ENCODE measurements at regions not wholly inside any gene's neighbourhood (a gene's known extent, or its start where the extent isn't known, plus 50 kb on each side); places are given as distances from the start of the nearest gene placed in this dataset.
"Not testable (repeated sequence)": the region's sequence is repeated elsewhere in the genome, so short reads cannot be mapped to it uniquely, and the experiment has no call there.

DNA sequence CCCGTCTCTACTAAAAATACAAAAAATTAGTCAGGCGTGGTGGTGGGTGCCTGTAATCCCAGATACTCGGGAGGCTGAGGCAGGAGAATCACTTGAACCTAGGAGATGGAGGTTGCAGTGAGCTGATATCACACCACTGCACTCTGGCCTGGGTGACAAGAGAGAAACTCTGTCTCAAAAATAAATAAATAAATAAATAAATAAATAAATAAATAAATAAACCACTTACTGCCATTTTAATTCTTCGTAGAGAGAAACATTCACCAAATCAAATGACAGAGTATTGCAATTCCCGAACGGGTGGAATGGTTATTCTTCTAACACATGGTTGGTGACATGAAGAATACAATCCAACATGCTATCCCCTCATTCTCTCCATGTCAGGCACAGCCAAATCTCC lies 754.3 kb upstream of the AUTS2 start:
- 95% methylated on average over 6 of the region's 6 CpGs for WGBS
- not testable (repeated sequence) for H3K36me3 ChIP-seq (ENCODE audit: control insufficient read depth in 2 of 2, insufficient read depth in 2 of 2, low read length in 1 of 2); H3K4me3 ChIP-seq (ENCODE audit: low read length in 2 of 2); H3K27ac ChIP-seq (ENCODE audit: low read depth in 1 of 2, low read length in 1 of 2); DNase-seq (ENCODE audit: low read depth in 6 of 9, low spot score in 9 of 9); H3K4me1 ChIP-seq (ENCODE audit: control insufficient read depth in 2 of 2, insufficient read depth in 2 of 2, low read length in 2 of 2); H3K27me3 ChIP-seq (ENCODE audit: control insufficient read depth in 2 of 2, insufficient read depth in 1 of 2, low read length in 1 of 2)
- H3K9me3 ChIP-seq (ENCODE audit: control insufficient read depth in 2 of 2, insufficient read depth in 1 of 2, low read length in 1 of 2), result peaks cover 2 to 15% of the 10 kb centered on the region in 2 donors

DNA sequence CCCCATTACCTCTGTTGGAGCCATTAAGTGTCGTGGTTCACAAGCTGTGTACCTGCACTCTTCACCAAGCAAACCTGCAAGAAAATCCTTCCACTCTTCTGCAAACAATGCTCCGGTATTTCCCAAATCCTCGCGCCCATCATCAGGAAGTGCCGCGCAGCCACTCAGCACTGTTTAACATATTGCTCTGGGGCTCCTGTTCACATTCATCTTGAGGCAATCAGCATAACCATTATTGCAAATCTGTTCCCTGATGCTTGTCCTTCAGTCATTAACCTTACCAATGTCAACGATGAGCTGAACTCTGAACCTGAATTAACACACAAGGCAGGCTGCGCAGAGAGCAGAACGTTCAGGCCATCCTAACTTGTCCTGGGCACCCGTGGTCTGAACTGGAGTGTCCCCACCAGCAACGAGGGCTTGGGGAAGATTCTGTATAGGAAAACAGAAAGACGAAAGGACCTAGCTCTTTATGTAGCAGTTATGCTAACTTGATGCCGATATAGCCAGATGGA lies 751.4 kb upstream of the AUTS2 start:
- H3K27me3 ChIP-seq (ENCODE audit: control insufficient read depth in 2 of 2, insufficient read depth in 1 of 2, low read length in 1 of 2), result no peaks in the 10 kb centered on the region
- H3K4me3 ChIP-seq (ENCODE audit: low read length in 2 of 2), result no peak overlapping the region
- H3K27ac ChIP-seq (ENCODE audit: low read depth in 1 of 2, low read length in 1 of 2), result no peak overlapping the region
- H3K36me3 ChIP-seq (ENCODE audit: control insufficient read depth in 2 of 2, insufficient read depth in 2 of 2, low read length in 1 of 2), result no peaks in the 10 kb centered on the region
- DNase-seq (ENCODE audit: low read depth in 6 of 9, low spot score in 9 of 9), result no peak
- peaks cover 2 to 24% of the 10 kb centered on the region in 2 donors for H3K9me3 ChIP-seq (ENCODE audit: control insufficient read depth in 2 of 2, insufficient read depth in 1 of 2, low read length in 1 of 2)
- WGBS, result 91% methylated on average over 13 of the region's 13 CpGs
- H3K4me1 ChIP-seq (ENCODE audit: control insufficient read depth in 2 of 2, insufficient read depth in 2 of 2, low read length in 2 of 2), result no peaks in the 10 kb centered on the region

- Histone ChIP-seq H3K4me3 (ENCODE audit: low read length in 2 of 2) (no peak overlapping the region), H3K27ac (ENCODE audit: low read depth in 1 of 2, low read length in 1 of 2) (no peak overlapping the region), H3K36me3 (ENCODE audit: control insufficient read depth in 2 of 2, insufficient read depth in 2 of 2, low read length in 1 of 2) (no peaks in the 10 kb centered on the region), H3K4me1 (ENCODE audit: control insufficient read depth in 2 of 2, insufficient read depth in 2 of 2, low read length in 2 of 2) (no peaks in the 10 kb centered on the region), H3K27me3 (ENCODE audit: control insufficient read depth in 2 of 2, insufficient read depth in 1 of 2, low read length in 1 of 2) (no peaks in the 10 kb centered on the region), H3K9me3 (ENCODE audit: control insufficient read depth in 2 of 2, insufficient read depth in 1 of 2, low read length in 1 of 2) (peaks cover 2 to 16% of the 10 kb centered on the region in 2 donors)
- 94% methylated on average over 6 of the region's 6 CpGs for WGBS
- no peak for DNase-seq (ENCODE audit: low read depth in 6 of 9, low spot score in 9 of 9)
These were observed 745.0 kb upstream of the AUTS2 start for GRCh38 chr7:68853254-68853653.

DNA sequence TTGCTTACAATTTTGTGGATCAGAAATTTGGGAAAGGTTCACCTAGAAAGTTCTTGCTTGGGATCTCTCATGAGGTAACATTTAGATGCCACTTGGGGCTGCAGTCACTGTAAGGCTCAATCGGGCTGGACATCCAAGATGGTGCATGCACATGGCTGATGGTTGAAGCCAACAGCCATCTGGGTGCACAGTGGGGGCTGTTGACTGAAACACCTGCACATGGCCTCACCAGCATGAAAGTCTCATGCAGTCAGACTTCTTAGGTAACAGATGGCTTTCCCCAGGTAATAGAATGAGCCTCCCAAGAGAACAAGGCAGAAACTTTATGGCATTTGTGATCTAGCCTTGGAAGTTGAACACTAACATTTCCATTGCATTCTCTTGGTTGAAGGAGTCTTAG lies 740.7 kb upstream of the AUTS2 start:
- Histone ChIP-seq H3K4me1 (ENCODE audit: control insufficient read depth in 2 of 2, insufficient read depth in 2 of 2, low read length in 2 of 2) (no peaks in the 10 kb centered on the region), H3K9me3 (ENCODE audit: control insufficient read depth in 2 of 2, insufficient read depth in 1 of 2, low read length in 1 of 2) (peaks cover 5 to 11% of the 10 kb centered on the region in 2 donors), H3K27ac (ENCODE audit: low read depth in 1 of 2, low read length in 1 of 2) (no peak overlapping the region), H3K27me3 (ENCODE audit: control insufficient read depth in 2 of 2, insufficient read depth in 1 of 2, low read length in 1 of 2) (no peaks in the 10 kb centered on the region), H3K36me3 (ENCODE audit: control insufficient read depth in 2 of 2, insufficient read depth in 2 of 2, low read length in 1 of 2) (no peaks in the 10 kb centered on the region), H3K4me3 (ENCODE audit: low read length in 2 of 2) (no peak overlapping the region)
- no peak for DNase-seq (ENCODE audit: low read depth in 6 of 9, low spot score in 9 of 9)
- 96% methylated on average over 1 of the region's 1 CpG for whole genome bisulfite sequencing

DNA sequence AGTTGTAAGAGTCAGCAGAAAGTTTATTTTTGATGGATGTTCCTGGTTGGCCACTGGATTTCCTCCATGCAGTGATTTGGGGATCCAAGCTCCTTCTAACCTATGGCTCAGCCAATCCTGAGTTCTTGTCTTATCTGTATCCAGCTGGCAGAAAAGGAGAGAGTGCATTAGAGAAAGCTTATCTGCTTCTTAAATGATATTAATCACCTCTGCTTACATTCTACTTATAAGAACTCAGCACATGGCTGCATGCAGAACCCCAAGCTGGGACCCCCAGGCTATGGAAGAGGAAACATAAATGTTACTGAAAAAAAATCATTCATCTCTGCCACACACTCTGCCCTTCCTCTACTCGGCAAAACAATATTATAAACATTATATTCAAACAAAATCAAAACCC lies 739.8 kb upstream of the AUTS2 start:
- 85% methylated on average over 1 of the region's 1 CpG for WGBS
- Histone ChIP-seq H3K27ac (ENCODE audit: low read depth in 1 of 2, low read length in 1 of 2) (no peak overlapping the region), H3K4me3 (ENCODE audit: low read length in 2 of 2) (no peak overlapping the region), H3K36me3 (ENCODE audit: control insufficient read depth in 2 of 2, insufficient read depth in 2 of 2, low read length in 1 of 2) (no peaks in the 10 kb centered on the region), H3K4me1 (ENCODE audit: control insufficient read depth in 2 of 2, insufficient read depth in 2 of 2, low read length in 2 of 2) (no peaks in the 10 kb centered on the region), H3K9me3 (ENCODE audit: control insufficient read depth in 2 of 2, insufficient read depth in 1 of 2, low read length in 1 of 2) (peaks cover 5 to 13% of the 10 kb centered on the region in 2 donors), H3K27me3 (ENCODE audit: control insufficient read depth in 2 of 2, insufficient read depth in 1 of 2, low read length in 1 of 2) (no peaks in the 10 kb centered on the region)
- DNase-seq (ENCODE audit: low read depth in 6 of 9, low spot score in 9 of 9), result no peak

DNA sequence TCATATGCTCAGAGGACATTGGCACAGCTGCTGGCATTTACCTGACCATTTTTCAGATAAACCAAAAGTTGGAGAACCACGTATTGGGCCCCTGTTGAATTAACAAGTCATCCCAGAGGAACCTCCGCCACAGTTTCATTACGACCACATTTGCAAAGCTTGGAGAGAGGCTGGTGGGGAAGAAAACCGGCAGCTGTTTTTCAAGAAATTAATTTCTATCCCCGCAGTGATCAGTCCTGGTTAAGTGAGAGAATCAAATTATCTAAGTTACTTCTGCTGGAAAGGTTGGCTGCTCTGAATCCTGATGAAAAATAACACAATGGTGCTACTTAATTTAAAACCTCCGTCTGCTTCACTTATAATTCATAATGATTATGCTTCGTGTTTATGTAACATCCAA lies 737.1 kb upstream of the AUTS2 start:
- Histone ChIP-seq H3K4me1 (ENCODE audit: control insufficient read depth in 2 of 2, insufficient read depth in 2 of 2, low read length in 2 of 2) (no peaks in the 10 kb centered on the region), H3K4me3 (ENCODE audit: low read length in 2 of 2) (no peak overlapping the region), H3K9me3 (ENCODE audit: control insufficient read depth in 2 of 2, insufficient read depth in 1 of 2, low read length in 1 of 2) (peaks cover 3 to 13% of the 10 kb centered on the region in 2 donors), H3K36me3 (ENCODE audit: control insufficient read depth in 2 of 2, insufficient read depth in 2 of 2, low read length in 1 of 2) (no peaks in the 10 kb centered on the region), H3K27me3 (ENCODE audit: control insufficient read depth in 2 of 2, insufficient read depth in 1 of 2, low read length in 1 of 2) (no peaks in the 10 kb centered on the region), H3K27ac (ENCODE audit: low read depth in 1 of 2, low read length in 1 of 2) (no peak overlapping the region)
- no peak for DNase-seq (ENCODE audit: low read depth in 6 of 9, low spot score in 9 of 9)
- 88% methylated on average over 7 of the region's 7 CpGs for WGBS

GRCh38 chr7:68862261-68862660 lies 736.0 kb upstream of the AUTS2 start:
- H3K27me3 ChIP-seq (ENCODE audit: control insufficient read depth in 2 of 2, insufficient read depth in 1 of 2, low read length in 1 of 2), result no peaks in the 10 kb centered on the region
- DNase-seq (ENCODE audit: low read depth in 6 of 9, low spot score in 9 of 9), result no peak
- peaks cover 3 to 13% of the 10 kb centered on the region in 2 donors for H3K9me3 ChIP-seq (ENCODE audit: control insufficient read depth in 2 of 2, insufficient read depth in 1 of 2, low read length in 1 of 2)
- no peaks in the 10 kb centered on the region for H3K4me1 ChIP-seq (ENCODE audit: control insufficient read depth in 2 of 2, insufficient read depth in 2 of 2, low read length in 2 of 2)
- H3K36me3 ChIP-seq (ENCODE audit: control insufficient read depth in 2 of 2, insufficient read depth in 2 of 2, low read length in 1 of 2), result no peaks in the 10 kb centered on the region
- no peak overlapping the region for H3K4me3 ChIP-seq (ENCODE audit: low read length in 2 of 2)
- H3K27ac ChIP-seq (ENCODE audit: low read depth in 1 of 2, low read length in 1 of 2), result no peak overlapping the region
- 92% methylated on average over 6 of the region's 6 CpGs for WGBS

GRCh38 chr7:68862736-68863135 lies 735.5 kb upstream of the AUTS2 start:
- no peaks in the 10 kb centered on the region for H3K4me1 ChIP-seq (ENCODE audit: control insufficient read depth in 2 of 2, insufficient read depth in 2 of 2, low read length in 2 of 2)
- WGBS, result 87% methylated on average over 4 of the region's 4 CpGs

GRCh38 chr7:68865351-68866199 lies 732.7 kb upstream of the AUTS2 start:
- Histone ChIP-seq H3K27me3 (ENCODE audit: control insufficient read depth in 2 of 2, insufficient read depth in 1 of 2, low read length in 1 of 2) (no peaks in the 10 kb centered on the region), H3K36me3 (ENCODE audit: control insufficient read depth in 2 of 2, insufficient read depth in 2 of 2, low read length in 1 of 2) (no peaks in the 10 kb centered on the region), H3K9me3 (ENCODE audit: control insufficient read depth in 2 of 2, insufficient read depth in 1 of 2, low read length in 1 of 2) (peaks cover 3 to 13% of the 10 kb centered on the region in 2 donors), H3K4me1 (ENCODE audit: control insufficient read depth in 2 of 2, insufficient read depth in 2 of 2, low read length in 2 of 2) (no peaks in the 10 kb centered on the region), H3K27ac (ENCODE audit: low read depth in 1 of 2, low read length in 1 of 2) (no peak overlapping the region), H3K4me3 (ENCODE audit: low read length in 2 of 2) (no peak overlapping the region)
- 79% methylated on average over 6 of the region's 6 CpGs for WGBS
- no peak for DNase-seq (ENCODE audit: low read depth in 6 of 9, low spot score in 9 of 9)

More at GRCh38 chr7:68862736-68863135, 735.5 kb upstream of the AUTS2 start:
- peaks cover 3 to 10% of the 10 kb centered on the region in 2 donors for H3K9me3 ChIP-seq (ENCODE audit: control insufficient read depth in 2 of 2, insufficient read depth in 1 of 2, low read length in 1 of 2)
- no peaks in the 10 kb centered on the region for H3K27me3 ChIP-seq (ENCODE audit: control insufficient read depth in 2 of 2, insufficient read depth in 1 of 2, low read length in 1 of 2)
- no peaks in the 10 kb centered on the region for H3K36me3 ChIP-seq (ENCODE audit: control insufficient read depth in 2 of 2, insufficient read depth in 2 of 2, low read length in 1 of 2)
- no peak overlapping the region for H3K27ac ChIP-seq (ENCODE audit: low read depth in 1 of 2, low read length in 1 of 2)
- DNase-seq (ENCODE audit: low read depth in 6 of 9, low spot score in 9 of 9), result no peak
- no peak overlapping the region for H3K4me3 ChIP-seq (ENCODE audit: low read length in 2 of 2)

All from thymus (tissue), 11 donors.